K562 (cell line): ENCODE measurements at regions not wholly inside any gene's neighbourhood (a gene's known extent, or its start where the extent isn't known, plus 50 kb on each side); places are given as distances from the start of the nearest gene placed in this dataset.

ENCODE experiments used
- ATAC-seq: fragments of 200-7000 bp; cut with Tn5 transposase; 3 replicates; pipeline ENCODE4 v1.9.1; 2020; ENCODE audit warnings: moderate library complexity
- BruUV-seq: library from RNA; stranded (reverse); fragments of 400-500 nt; replicated peaks from 2 replicates; lab custom pipeline; 2021; lab: Mats Ljungman, UMichigan
- CTCF ChIA-PET: fragments of 300-600 bp; formaldehyde crosslinking; extraction: SDS; loops from one replicate; lab custom pipeline; 2021; ENCODE audit warnings: low intra/inter-chr PET ratio; lab: Yijun Ruan, JAX
- POLR2A ChIA-PET: fragments of 300-600, 350-650 bp; sonication (Branson Sonifier 250); formaldehyde crosslinking; extraction: SDS; loops from one replicate; lab custom pipeline; 2021; ENCODE audit warnings: antibody characterized with exemption, inconsistent platforms; lab: Yijun Ruan, JAX
- DNase-seq, 4 experiments: peaks; one replicate each; pipeline versions ENCODE4 v3.0.0 to v3.0.0-alpha.2; 2011 to 2018; ENCODE audit warnings: low spot score in 3 of 4, mixed read lengths in 3 of 4; ENCODE audit errors: extremely low read depth in 1 of 4
- FAIRE-seq: peaks from 2 replicates; lab custom pipeline; 2011; peaks lifted over from hg19 to GRCh38; lab: Jason Lieb, UNC
- H2AFZ ChIP-seq: 2 replicates; pipeline ENCODE4 v1.6.0; 2011; ENCODE audit warnings: low read depth, low read length, control low read depth, inconsistent platforms
- H3K27ac ChIP-seq: fragments of 200-600 bp; 3 replicates; pipeline ENCODE4 v1.8.0; 2011; ENCODE audit warnings: low read depth, mild to moderate bottlenecking, control low read depth, inconsistent platforms, low read length, moderate library complexity, mixed read lengths; ENCODE audit errors: extremely low read depth
- H3K27me3 ChIP-seq, 2 experiments: fragments of 300-600 bp in 1 of 2; 2 replicates in 1 of 2; 3 replicates in 1 of 2; pipeline versions ENCODE4 v1.6.0 to v1.8.0; 2011; ENCODE audit warnings: inconsistent platforms in 2 of 2, low read length in 2 of 2, mild to moderate bottlenecking in 1 of 2, mixed read lengths in 1 of 2, moderate library complexity in 1 of 2; ENCODE audit not compliant: control insufficient read depth in 2 of 2, insufficient read depth in 2 of 2
- H3K36me3 ChIP-seq: fragments of 300-600 bp; 3 replicates; pipeline ENCODE4 v1.8.0; 2011; ENCODE audit warnings: mild to moderate bottlenecking, low read length, inconsistent platforms; ENCODE audit not compliant: control insufficient read depth, insufficient read depth
- H3K4me1 ChIP-seq, 2 experiments: fragments of 200-600 bp in 1 of 2; replicated peaks in 1 of 2; 2 replicates in 1 of 2; 3 replicates in 1 of 2; pipeline versions ENCODE4 v1.5.1 to v1.8.0; 2011; ENCODE audit warnings: inconsistent platforms in 2 of 2, low read length in 2 of 2, mild to moderate bottlenecking in 1 of 2, mixed read lengths in 1 of 2, moderate library complexity in 1 of 2; ENCODE audit not compliant: control insufficient read depth in 2 of 2, insufficient read depth in 2 of 2
- H3K4me2 ChIP-seq: 2 replicates; pipeline ENCODE4 v1.6.1; 2011; ENCODE audit warnings: low read length, control low read depth, inconsistent platforms, mixed read lengths; ENCODE audit not compliant: insufficient read depth
- H3K4me3 ChIP-seq: fragments of 200-600 bp; sonication (generic), shearing (Covaris generic); 2 replicates; pipeline ENCODE4 v1.5.1; 2016; ENCODE audit warnings: control low read depth, inconsistent platforms
- H3K79me2 ChIP-seq: fragments of 200-600 bp; 3 replicates; pipeline ENCODE4 v1.8.0; 2011; ENCODE audit warnings: low read length, inconsistent platforms; ENCODE audit not compliant: control insufficient read depth, insufficient read depth
- H3K9ac ChIP-seq, 2 experiments: 2 replicates each; pipeline versions ENCODE4 v1.6.0 to v1.6.1; 2011; ENCODE audit warnings: low read depth in 2 of 2, low read length in 2 of 2, control low read depth in 1 of 2, inconsistent platforms in 1 of 2, mild to moderate bottlenecking in 1 of 2, mixed read lengths in 1 of 2; ENCODE audit not compliant: insufficient read depth in 1 of 2
- H3K9me1 ChIP-seq: one replicate; pipeline ENCODE4 v1.6.0; 2011; ENCODE audit warnings: inconsistent platforms, mild to moderate bottlenecking, low read length, moderate library complexity; ENCODE audit not compliant: control insufficient read depth, insufficient read depth
- H3K9me3 ChIP-seq: replicated peaks from 2 replicates; pipeline ENCODE4 v1.5.1; 2011; ENCODE audit warnings: low read depth, low read length, inconsistent platforms; ENCODE audit not compliant: control insufficient read depth, insufficient read depth
- H4K20me1 ChIP-seq: replicated peaks from 2 replicates; pipeline ENCODE4 v1.6.1; 2011; ENCODE audit warnings: low read length, inconsistent platforms, mixed read lengths; ENCODE audit not compliant: control insufficient read depth, insufficient read depth
- BRF1 ChIP-seq: IDR thresholded peaks from 3 replicates; pipeline ENCODE4 v1.6.1; 2011; ENCODE audit warnings: borderline replicate concordance, mild to moderate bottlenecking; ENCODE audit not compliant: insufficient read length; ENCODE audit errors: extremely low read depth
- CHD2 ChIP-seq: IDR thresholded peaks from 2 replicates; pipeline ENCODE4 v1.6.1; 2011; ENCODE audit warnings: low read depth, low read length
- DACH1 ChIP-seq: fragments of 450-650 bp; IDR thresholded peaks from 2 replicates; pipeline ENCODE4 v1.6.1; 2018; ENCODE audit not compliant: partially characterized antibody
- GABPB1 ChIP-seq: sonication (generic); formaldehyde crosslinking; IDR thresholded peaks from 2 replicates; pipeline ENCODE4 v1.8.0; 2022; ENCODE audit warnings: mild to moderate bottlenecking, missing genetic modification reagents
- HDAC3 ChIP-seq: fragments of 450-650 bp; IDR thresholded peaks from 2 replicates; pipeline ENCODE4 v1.6.1; 2018; ENCODE audit warnings: borderline replicate concordance, mild to moderate bottlenecking, moderate library complexity; ENCODE audit not compliant: partially characterized antibody
- HLTF ChIP-seq: fragments of 450-650 bp; IDR thresholded peaks from 2 replicates; pipeline ENCODE4 v1.6.1; 2016
- IRF2 ChIP-seq: sonication (generic); formaldehyde crosslinking; IDR thresholded peaks from 2 replicates; pipeline ENCODE4 v1.8.1; 2022; ENCODE audit warnings: mild to moderate bottlenecking, missing genetic modification reagents
- SMARCC2 ChIP-seq: fragments of 450-650 bp; IDR thresholded peaks from 2 replicates; pipeline ENCODE4 v1.6.1; 2017; ENCODE audit warnings: antibody characterized with exemption, moderate library complexity, mild to moderate bottlenecking, low read depth
- ZNF23 ChIP-seq: fragments of 250-450 bp; sonication (Bioruptor Pico); IDR thresholded peaks from 2 replicates; pipeline ENCODE4 v1.4.0; 2020; ENCODE audit warnings: mild to moderate bottlenecking
- ZNF324 ChIP-seq: fragments of 250-450 bp; sonication (Bioruptor Pico); IDR thresholded peaks from 2 replicates; pipeline ENCODE4 v1.4.0; 2020; ENCODE audit warnings: mild to moderate bottlenecking
- ZNF717 ChIP-seq: fragments of 250-450 bp; sonication (Bioruptor Pico); IDR thresholded peaks from 2 replicates; pipeline ENCODE4 v1.5.0; 2021
- ZNF785 ChIP-seq: fragments of 250-450 bp; sonication (Bioruptor Pico); IDR thresholded peaks from 2 replicates; pipeline ENCODE4 v1.4.0; 2020; ENCODE audit warnings: mild to moderate bottlenecking
- WGBS: fragments of 100-300 bp; shearing (Covaris generic); methylation state at CpG from one replicate; pipeline ENCODE4 v1.1.6; 2016; ENCODE audit warnings: low coverage, mixed read lengths; ENCODE audit not compliant: insufficient coverage; ENCODE audit errors: missing lambda C conversion rate; 5-methylcytosine and 5-hydroxymethylcytosine counted together
- in situ Hi-C: fragments of 300-500 bp; cut with MboI; formaldehyde crosslinking; loops from 4 replicates; pipeline ENCODE4 v1.15.0; 2018; ENCODE audit warnings: inconsistent platforms, mixed read lengths
- intact Hi-C: fragments of 100-400 bp; cut with micrococcal nuclease; formaldehyde crosslinking; loops from 2 replicates; pipeline ENCODE4 v1.14.2; 2022
- TF ChIP-seq, protein P1 (sequence below), 3 experiments: IDR thresholded peaks in 2 of 3; conservative IDR thresholded peaks in 1 of 3; 2 replicates each; pipeline ENCODE4 v1.5.1; 2011 to 2012; ENCODE audit warnings: low read length in 3 of 3, mild to moderate bottlenecking in 3 of 3, control low read depth in 2 of 3, improper control_type of control experiment in 1 of 3, inconsistent platforms in 1 of 3, low read depth in 1 of 3, mixed read lengths in 1 of 3, moderate library complexity in 1 of 3; ENCODE audit not compliant: insufficient read depth in 2 of 3
- TF ChIP-seq, protein P2 (sequence below): fragments of 250-450 bp; sonication (Bioruptor Pico); IDR thresholded peaks from 2 replicates; pipeline ENCODE4 v1.8.0; 2021; ENCODE audit warnings: moderate library complexity, mild to moderate bottlenecking, inconsistent platforms

DNA sequence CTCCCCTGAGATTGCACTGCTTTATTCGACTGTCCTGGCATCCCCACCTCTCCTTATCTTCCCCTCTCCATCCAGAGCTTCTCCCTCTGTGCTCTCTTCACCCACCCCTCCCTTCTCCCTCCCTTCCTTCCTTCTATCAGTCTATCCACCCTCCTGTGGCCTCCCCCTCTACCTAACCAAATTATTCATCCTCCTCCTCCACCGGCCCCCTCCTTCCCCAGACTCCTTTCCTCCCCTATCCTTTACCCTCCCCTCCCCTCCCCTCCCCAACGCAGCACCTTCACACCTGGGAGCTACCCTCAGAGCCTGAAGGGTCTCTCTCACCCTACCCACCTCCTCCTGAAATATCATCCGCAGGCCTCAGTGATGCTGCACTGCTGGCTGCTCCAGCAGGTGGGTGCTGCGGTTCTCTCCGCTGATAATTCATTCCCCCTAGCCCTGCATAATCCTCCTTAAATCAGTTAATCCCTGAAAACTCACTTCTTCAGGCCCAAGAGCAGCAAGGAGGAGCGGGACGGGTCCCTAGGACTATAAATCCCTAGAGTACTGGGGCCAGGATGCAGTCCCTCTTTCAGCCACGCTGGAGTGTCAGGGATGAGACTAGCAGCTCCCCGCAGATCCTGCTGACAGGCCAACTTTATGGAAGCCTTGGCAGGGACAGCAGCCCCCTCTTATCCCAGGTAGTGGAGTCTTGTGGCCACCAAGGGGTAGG lies 97.8 kb downstream of the PCDH1 start:
- H3K79me2 ChIP-seq: no peaks in the 10 kb centered on the region
- WGBS: 0% methylated on average over 8 of the region's 10 CpGs
- no peaks in the 10 kb centered on the region for H3K36me3 ChIP-seq
- H3K9me1 ChIP-seq: no peaks in the 10 kb centered on the region
- DNase-seq: no peak
- H3K9ac ChIP-seq: no peak overlapping the region
- H3K4me1 ChIP-seq: no peaks in the 10 kb centered on the region
- no peak for TF ChIP-seq BRF1
- TF ChIP-seq ZNF23 (CRISPR knock-in tag): no peak
- TF ChIP-seq SMARCC2: no peak
- no peak for TF ChIP-seq HLTF
- TF ChIP-seq ZNF324 (CRISPR knock-in tag): no peak
- TF ChIP-seq IRF2 (CRISPR knock-in tag): no peak
- TF ChIP-seq GABPB1 (CRISPR knock-in tag): no peak
- no peak for TF ChIP-seq CHD2
- no peak for TF ChIP-seq HDAC3
- no peak for TF ChIP-seq DACH1
- TF ChIP-seq ZNF717 (CRISPR knock-in tag): no peak
- TF ChIP-seq, protein P1, sequence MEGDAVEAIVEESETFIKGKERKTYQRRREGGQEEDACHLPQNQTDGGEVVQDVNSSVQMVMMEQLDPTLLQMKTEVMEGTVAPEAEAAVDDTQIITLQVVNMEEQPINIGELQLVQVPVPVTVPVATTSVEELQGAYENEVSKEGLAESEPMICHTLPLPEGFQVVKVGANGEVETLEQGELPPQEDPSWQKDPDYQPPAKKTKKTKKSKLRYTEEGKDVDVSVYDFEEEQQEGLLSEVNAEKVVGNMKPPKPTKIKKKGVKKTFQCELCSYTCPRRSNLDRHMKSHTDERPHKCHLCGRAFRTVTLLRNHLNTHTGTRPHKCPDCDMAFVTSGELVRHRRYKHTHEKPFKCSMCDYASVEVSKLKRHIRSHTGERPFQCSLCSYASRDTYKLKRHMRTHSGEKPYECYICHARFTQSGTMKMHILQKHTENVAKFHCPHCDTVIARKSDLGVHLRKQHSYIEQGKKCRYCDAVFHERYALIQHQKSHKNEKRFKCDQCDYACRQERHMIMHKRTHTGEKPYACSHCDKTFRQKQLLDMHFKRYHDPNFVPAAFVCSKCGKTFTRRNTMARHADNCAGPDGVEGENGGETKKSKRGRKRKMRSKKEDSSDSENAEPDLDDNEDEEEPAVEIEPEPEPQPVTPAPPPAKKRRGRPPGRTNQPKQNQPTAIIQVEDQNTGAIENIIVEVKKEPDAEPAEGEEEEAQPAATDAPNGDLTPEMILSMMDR (IDR thresholded peaks at IDR 0.05 in 2 of 3, conservative IDR thresholded peaks at IDR 0.05 in 1 of 3; ENCODE audit: insufficient read depth in 2 of 3, low read depth in 1 of 3, low read length in 3 of 3): no peak
- TF ChIP-seq ZNF785 (CRISPR knock-in tag): no peak
- TF ChIP-seq, protein P2, sequence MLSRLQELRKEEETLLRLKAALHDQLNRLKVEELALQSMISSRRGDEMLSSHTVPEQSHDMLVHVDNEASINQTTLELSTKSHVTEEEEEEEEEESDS: no peak
- no peaks in the 10 kb centered on the region for H4K20me1 ChIP-seq
- H3K27ac ChIP-seq: no peak overlapping the region
- BruUV-seq: no TSS peak
- in situ Hi-C loops (no loop called here), intact Hi-C loops (no loop called here)
- FAIRE-seq: no peak
- H3K9me3 ChIP-seq: no peaks in the 10 kb centered on the region; the same call in 1 of the 2 replicates
- ChIA-PET CTCF (no interaction called here), POLR2A (interaction anchor here (0.6 kb wide), 1 partner anchor 49 kb away, joined by 3 read pairs; no protein-coding TSS in a partner anchor)
- no peak for ATAC-seq
- no peak overlapping the region for H3K4me3 ChIP-seq
- H3K4me2 ChIP-seq: no peak overlapping the region
- peaks cover 8 to 48% of the 10 kb centered on the region in 2 experiments; a peak in 3 of 5 replicates for H3K27me3 ChIP-seq
- H2AFZ ChIP-seq: no peak overlapping the region
